Activated CD8-positive, alpha-beta memory T cell treated with anti-CD3 and anti-CD28 coated beads for 48 hours (primary cell): ENCODE measurements at regions not wholly inside any gene's neighbourhood (a gene's known extent, or its start where the extent isn't known, plus 50 kb on each side); places are given as distances from the start of the nearest gene placed in this dataset.
"Not testable (repeated sequence)": the region's sequence is repeated elsewhere in the genome, so short reads cannot be mapped to it uniquely, and the experiment has no call there.

Experiments
- DNase-seq, 3 experiments: peaks; one replicate each; pipeline ENCODE4 v3.0.0-alpha.2; 2020; ENCODE audit warnings: low read depth in 2 of 3, low spot score in 2 of 3

DNA sequence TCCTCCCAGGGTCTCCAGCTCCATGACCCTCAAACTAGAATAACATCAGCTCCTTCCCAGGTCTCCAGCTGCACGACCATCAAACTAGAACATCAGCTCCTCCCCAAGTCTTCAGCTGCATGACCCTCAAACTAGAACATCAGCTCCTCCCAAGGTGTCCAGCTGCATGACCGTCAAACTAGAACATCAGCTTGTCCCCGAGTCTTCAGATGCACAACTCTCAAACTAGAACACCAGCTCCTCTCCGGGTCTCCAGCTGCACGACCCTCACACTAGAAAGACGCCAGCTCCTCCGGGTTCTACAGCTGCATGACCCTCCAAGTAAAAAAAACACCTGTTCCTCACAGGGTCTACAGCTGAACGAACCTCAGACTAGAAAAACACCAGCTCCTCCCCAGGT, 312.9 kb upstream of the TFPI start:
- DNase-seq, result no peak

DNA sequence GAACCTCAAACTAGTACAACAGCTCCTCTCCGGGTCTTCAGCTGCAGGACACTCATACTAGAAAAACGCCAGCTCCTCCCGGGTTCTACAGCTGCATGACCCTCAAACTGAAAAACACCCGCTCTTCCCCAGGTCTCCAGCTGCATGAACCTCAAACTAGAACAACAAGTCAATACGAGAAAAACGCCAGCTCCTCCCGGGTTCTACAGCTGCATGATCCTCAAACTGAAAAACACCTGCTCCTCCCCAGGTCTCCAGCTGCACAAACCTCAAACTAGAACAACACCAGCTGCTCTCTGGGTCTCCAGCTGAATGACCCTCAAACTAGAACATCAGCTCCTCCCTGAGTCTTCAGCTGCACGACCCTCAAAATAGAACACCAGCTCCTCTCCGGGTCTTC, 315.0 kb upstream of the TFPI start:
- no peak for DNase-seq

DNA sequence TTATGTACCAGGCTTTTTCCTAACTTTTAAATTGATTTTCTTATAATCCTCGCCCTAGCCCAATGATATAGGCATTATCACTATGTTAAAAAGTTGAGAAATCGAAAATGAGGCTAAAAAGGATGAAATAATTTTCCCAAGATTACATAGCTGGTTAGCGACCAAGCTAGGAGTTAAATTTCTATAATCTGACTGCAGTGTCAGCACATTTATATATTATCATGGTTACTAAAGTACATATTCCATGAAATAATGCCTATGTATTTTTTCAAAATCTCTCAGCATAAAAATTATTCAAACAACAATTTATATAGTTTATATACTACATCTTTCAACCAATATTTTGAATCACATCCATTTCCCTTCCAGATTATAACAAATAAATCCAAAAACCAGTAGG, 317.3 kb upstream of the TFPI start:
- no peak for DNase-seq

DNA sequence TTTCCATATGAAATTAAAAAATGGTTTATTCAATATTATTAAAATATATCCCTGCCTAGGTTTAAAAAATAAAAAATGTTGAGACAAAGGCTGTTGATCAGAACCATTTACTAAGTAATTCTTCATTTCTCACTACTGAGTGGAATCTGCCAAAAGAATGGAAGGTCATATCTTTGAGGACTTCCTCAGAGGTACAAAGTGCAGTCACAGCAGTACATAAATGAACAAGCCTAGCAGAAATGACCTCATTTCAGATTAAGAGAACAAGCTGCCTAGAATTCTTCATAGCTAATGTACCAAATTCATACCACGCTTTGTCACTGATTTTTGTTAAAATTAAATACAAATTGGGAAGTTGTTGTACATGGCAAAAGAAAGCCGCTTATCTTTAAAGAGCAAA, 318.9 kb upstream of the TFPI start:
- DNase-seq, result no peak

DNA sequence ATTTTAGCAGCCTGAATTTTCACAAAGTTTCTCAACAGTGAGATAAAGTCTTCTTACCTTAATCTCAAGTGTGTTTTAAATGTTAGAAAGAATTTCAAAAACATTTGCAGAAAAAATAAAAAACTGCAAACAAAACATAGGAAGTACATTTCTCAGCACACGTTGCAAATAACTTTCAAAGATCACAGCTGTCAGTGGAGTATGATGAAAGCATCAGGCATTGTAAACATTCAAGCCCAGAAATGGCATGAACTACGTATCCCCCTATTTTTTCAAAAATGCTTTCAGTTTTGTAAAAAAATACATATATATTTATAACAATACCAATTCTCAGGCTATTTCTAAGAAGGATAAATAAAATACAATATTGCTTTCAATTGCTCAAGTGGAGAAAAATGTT, 320.6 kb upstream of the TFPI start:
- DNase-seq, result no peak

DNA sequence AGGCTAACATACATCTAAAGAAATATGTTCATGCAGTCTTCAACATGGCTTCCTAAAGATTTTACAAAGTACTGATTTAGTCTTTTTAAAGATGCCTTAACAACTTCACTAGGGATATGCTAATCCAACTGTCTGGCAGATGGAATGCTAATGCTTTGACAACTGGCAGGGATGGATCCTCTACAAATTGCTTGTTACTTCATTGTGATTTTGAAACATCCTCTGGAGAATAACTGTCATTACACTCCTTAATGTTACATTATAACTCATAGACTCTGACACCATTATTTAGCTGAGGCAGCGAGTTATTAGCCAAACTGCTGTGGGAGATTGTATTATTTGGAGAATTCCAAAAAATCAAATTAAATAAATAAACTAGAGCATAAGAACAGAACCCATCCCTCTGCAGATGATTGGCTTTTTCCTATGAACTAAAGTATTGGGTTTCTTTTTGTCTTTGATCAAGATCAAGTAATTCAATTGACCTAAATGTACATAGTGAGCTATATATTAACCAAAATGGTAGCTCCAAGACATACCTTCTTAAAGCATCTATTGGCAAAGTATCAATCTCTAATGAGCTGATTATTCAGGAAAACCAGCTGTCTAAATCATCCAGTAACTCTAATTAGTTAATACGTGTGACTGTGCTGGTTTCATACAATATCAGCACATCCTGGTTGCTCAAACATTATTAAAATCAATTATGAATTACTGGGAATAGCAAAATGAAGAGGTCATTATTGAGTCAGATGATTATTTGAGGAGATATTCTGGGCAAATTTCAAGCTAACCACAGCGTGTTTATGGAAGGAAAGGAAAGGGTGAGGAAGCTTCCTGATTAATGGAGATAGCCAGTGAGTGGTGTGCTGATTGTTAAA, 321.3 kb upstream of the TFPI start:
- DNase-seq, result no peak

DNA sequence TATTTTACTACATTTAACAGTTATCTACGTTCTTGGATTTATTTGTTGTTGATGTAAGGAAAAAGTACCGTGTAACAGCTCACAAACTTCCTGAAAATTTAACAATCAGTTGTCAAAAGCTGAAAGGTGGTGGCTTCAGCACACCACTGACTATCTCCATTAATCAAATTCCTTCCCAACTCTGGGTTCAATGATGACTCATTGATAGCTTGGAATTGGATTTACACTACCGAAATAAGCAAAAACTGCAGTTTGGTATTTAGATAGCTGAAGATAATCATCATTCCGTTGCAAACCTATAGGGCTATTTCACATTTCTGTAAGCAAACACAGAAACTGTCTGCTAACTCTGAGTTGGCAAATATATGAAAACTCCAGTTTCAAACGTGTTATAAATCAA, 322.3 kb upstream of the TFPI start:
- no peak for DNase-seq

DNA sequence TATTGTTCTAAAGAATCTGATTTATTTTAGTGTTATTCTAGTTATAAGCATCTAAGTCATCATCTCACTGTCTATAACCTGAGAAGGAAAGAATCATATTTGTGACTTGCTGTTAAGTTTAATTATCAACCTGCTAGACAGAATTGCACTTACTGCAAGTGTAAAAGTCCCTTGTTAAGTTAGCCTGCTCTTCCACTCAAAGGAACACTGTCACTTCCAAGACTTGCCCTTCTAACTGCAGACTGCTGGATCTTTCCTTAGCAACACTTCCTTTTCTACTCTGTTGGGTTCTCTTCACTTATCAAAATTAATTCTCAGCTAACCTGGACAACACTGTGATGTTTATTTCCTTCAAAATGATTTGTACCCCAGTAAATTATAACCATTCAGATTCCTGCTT, 323.2 kb upstream of the TFPI start:
- DNase-seq, result no peak

DNA sequence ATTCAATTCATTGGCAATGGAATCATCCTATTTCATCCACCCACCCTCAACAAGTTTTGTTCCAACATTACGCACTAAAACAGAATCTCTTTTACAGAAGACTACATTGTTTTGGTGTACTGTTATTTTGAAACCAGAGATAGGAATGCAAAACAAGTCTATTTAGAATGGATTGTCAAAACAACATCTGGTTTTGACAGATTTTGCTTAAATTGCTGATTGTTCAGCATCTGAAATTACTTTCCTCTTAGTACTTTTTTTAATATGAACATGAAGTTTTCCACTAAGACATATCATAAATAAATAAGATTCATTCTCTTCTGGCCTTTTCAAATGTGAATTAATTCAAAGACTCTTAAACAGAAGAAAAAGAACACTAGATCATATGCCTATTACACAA, 323.9 kb upstream of the TFPI start:
- DNase-seq, result no peak

DNA sequence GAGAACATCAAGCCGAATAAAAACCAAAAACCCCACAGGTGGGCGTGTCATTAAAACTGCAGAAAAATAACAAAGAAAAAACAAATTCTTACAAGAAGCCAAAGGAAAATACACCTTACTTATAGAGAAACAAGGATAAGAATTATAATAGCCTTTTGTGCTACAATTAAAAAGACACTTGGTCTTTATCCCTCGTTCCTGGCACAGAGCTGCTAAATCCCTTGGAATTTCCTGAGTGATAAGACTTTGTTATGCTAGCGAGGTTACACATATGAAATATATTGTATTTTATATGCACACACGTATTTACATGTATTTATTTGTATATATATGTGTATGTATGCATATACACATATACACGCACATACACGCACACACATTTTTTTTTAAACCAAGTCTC, 325.3 kb upstream of the TFPI start:
- no peak for DNase-seq

DNA sequence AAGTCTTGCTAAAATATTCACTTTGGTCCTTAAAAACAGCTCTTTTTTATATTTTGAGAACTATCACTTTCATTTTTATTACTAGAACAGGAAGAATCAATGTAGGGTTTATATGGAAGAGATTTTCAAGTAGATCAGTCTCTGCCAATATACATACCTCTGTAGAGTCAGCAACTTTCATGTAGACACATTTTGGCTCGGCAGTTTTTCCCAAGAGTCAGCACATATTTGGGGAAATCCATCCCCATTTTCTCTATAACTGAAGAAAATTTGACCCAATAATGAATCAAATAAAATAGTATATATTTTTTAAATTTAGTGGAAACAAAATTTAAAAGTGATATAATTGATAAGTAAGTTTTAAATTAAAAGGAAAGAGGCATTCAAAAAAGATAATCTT, 329.8 kb upstream of the TFPI start:
- no peak for DNase-seq

DNA sequence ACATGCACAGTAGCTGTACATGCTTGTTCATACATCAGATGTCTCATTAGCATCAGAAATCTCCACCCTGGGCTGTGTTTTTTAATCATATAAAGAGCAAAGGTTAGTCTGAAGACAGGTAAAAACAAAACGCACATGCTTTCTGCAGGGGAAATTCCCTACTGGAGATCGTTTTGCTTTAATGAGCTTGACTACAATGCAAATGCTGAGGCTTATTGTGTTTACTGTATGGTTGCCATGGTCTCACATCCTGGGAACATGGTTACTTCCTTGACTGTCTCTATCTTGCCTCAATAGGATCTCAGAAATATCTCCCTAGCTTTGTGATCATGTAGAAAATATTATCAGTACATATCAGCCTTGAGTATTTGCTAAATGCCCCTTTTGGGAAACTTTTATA, 336.5 kb upstream of the TFPI start:
- no peak for DNase-seq

DNA sequence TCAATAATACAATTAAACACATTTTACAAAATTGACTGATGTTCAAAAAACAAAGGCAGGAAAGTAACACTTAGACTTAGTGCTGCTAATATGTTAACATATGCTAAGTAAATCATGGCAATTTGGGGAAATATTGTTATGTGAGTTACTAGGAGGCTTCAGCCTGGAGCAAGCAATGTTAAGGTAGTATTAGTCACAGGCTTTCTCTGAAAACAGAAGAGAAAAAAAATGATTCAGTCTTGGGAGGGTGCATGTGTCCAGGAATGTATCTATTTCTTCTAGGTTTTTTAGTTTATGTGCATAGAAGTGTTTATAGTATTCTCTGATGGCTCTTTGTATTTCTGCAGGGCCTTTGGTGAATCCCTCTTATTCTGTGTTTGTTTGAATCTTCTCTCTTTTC, 345.8 kb upstream of the TFPI start:
- no peak for DNase-seq

DNA sequence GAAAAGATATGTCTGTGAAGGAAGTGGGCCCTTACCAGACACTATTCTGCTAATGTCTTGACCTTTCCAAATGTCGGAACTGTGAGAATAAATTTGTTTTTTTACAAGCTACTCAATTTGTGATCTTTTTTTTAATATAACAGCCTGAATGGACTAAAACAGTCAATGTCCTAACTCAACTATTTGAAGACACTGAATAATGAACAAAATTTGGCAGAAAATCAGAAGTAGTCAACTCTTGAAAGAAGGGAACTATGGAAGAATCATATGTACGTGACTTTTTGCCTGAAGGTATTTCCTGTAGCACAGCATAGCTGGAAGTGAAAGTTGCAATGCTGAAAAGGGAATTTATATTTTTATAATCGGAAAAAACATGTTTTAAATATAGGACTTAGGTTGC, 351.8 kb upstream of the TFPI start:
- DNase-seq, result no peak

DNA sequence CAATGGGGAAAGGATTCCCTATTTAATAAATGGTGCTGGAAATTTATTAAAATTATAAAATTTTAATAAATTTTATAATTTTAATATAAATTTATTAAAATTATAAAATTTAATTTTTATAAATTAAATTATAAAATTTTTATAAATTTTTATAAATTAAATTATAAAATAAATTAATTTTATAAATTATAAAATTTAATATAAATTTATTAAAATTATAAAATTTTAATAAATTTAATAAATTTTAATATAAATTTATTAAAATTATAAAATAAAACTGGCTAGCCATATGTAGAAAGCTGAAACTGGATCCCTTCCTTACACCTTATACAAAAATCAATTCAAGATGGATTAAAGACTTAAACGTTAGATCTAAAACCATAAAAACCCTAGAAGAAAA, 356.7 kb upstream of the TFPI start:
- not testable (repeated sequence) for DNase-seq

DNA sequence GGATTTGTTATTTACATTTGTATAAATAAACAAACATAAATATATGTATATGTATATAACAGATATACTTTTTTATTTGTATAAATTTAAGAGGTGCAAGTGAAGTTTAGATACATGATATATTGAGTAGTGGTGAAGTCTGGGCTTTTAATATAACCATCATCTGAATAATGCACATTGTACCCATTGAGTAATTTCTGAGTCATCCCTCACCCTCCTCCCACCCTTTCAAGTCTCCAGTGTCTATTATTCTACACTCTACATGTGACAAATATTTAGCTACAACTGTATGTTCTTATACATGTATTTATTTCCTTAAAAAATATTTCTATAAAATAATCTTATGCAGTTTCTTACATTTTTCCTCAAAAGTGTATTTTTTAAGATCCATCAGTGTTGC, 358.7 kb upstream of the TFPI start:
- no peak for DNase-seq

DNA sequence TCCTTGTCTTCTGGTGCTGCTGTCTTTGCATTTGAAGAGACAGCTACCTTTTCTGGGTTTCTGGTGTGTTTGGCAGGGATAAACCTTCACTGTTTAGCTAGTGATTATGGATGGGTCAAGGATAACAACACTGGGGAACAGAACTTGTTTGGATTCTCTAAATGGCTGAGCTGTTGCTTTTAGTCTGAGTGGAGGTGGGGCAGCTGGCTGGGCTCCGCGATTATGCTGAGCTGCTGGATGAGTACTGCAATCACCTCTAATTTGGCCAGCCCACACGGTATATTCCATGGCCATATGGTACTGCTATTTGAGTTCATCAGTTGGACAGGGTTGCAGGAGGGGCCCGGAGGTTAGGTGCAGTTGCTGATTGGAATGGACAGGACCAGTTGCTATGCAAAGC, 361.6 kb upstream of the TFPI start:
- no peak for DNase-seq

DNA sequence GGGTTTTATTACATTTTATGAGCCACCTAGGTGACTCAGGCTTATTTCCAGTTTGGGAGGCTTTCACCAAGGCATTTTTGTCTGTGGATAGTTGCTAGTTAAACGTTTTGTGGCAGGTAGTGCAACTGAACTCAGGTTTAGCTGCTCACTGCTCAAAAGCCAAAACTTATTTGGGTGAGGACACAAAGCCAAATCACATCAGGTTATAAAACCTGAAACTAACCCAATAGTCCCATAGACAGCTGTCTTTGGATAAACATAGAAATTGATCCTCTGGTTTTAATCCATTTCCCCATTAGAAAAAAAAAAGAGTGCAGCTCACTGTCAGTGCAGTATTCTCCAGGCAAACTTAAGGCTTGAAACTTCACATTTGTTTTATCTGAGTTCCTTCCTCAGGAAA, 362.6 kb upstream of the TFPI start:
- no peak for DNase-seq

DNA sequence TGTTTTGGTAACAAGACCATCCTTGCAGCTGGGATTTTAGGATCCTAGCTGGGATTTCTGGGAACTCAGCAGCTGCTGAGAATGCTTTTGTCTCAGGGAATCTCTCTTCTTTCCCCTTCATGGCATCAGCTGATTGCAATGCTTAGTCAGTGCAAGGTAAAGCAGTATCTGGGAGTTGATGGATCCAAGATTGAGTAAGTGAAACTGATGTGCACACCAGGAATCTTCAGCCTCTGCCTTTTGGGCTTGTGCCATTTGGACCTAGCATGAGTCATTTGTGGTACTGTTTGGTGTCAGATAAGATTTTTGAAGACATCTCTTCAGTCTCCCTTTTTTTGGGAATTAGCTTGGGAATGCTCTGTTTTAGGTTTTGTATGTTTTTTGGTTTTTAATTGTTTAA, 363.3 kb upstream of the TFPI start:
- no peak for DNase-seq

DNA sequence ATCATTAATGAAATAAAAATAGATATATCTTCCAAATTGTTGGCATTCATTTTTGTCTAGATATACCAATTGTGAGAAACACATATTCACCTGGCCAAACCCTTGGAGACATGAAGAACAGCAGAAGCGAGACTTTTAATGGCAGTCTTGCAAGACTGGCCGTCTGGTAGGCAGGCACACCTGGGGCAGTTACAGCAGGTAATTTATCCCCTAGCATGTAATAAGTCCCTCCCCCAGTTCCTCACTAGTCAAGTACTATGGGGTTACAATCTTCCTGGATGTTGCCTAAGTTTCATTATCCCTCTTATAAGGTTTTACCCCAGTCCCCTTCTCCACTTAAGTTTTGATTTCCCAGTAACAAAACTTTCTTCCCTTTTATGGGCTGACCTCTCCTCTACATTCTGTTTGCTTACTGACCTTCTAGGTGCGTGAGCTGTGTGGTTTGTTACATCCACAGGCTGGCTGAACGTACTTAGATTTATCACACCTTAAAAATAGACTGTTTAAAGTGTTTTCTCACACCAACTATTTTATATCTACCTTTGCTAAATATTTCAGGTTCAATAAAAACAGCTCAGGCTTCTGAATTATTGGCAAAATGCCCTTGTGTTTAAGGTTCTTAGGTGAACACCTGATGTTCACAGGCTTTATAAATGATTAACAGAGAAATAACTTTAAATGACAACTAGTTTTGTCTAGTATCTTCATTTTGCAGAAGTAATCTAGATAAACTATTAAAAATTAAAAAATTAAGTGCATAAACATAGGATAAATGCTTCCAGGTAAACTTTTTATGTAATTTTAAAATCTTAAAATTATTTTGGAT, 365.0 kb upstream of the TFPI start:
- DNase-seq, result no peak

DNA sequence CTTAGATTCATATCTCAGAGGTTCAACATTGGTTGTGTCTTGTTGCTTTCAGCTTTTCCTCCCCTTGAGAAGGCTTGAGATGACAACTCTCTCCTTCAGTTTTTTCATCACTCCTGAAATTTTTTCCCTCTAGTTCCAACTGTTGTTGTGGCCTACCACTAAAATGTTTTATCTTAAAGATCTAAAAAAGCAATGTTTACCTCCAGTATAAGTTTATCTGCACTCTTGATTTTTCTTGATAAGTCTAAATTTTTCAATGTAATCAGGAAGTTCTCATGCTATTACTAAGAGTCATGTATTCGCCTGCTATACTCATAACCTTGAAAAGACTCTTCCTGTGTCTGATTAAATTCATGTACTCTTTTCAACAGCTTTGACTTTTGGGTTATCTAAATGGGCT, 366.3 kb upstream of the TFPI start:
- DNase-seq, result no peak

DNA sequence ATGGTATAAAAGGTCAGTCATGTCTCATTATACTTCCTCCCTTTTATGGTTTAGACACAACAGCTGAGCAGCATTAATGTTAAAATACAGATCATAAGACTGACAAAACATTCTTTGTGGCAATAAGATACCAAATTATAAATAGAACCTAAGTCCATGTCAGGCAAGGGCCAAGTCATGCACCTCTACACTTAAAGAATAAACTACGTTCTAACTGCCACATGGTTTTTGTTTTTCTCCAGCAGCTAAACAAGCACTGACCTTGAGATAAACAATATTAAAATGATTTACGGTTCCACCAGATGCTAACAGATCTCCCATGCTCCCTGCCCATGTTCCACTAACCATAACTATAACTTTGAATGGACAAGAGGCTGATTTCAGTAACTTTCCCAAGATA, 368.6 kb upstream of the TFPI start:
- no peak for DNase-seq

DNA sequence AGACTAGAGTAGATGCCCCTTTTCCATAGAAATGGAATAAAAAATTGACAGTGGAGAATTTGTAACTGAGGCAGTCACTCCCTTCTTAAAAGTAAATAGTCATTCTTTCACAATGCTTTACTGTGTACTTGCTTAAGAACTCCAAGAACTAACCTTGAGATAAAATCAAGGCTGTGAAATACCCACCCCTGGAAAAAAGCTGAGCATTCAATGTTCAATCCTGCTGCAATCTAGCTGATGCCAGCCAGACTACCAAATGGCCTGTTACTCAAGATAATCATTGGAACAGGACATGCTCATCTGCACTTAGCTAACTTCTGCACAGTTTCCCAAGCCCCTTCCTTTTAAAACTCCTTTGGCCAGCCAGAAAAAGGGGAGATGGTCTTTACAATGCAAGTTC, 367.4 kb upstream of the GULP1 start:
- no peak for DNase-seq
